Activated naive CD4-positive, alpha-beta T cell treated with anti-CD3 and anti-CD28 coated beads, Interleukin-2, amount 10 ng/mL, durations not matched to agents 7 days and 5 days (primary cell): ENCODE measurements at regions not wholly inside any gene's neighbourhood (a gene's known extent, or its start where the extent isn't known, plus 50 kb on each side); places are given as distances from the start of the nearest gene placed in this dataset.

ENCODE experiments used
- CTCF ChIA-PET: fragments of 350-600 bp; sonication (Branson Sonifier 250); formaldehyde crosslinking; loops from one replicate; lab custom pipeline; 2021; ENCODE audit warnings: antibody characterized with exemption; lab: Charles Lee
- DNase-seq: peaks from one replicate; pipeline ENCODE4 v3.0.0-alpha.2; 2020
- H3K27ac Mint-ChIP-seq: one replicate; pipeline ENCODE4 v1.8.0; 2021; ENCODE audit warnings: mild to moderate bottlenecking, moderate library complexity, mixed read lengths
- H3K27me3 Mint-ChIP-seq: one replicate; pipeline ENCODE4 v1.8.0; 2021; ENCODE audit warnings: mild to moderate bottlenecking, mixed read lengths
- H3K36me3 Mint-ChIP-seq: one replicate; pipeline ENCODE4 v1.8.0; 2021; ENCODE audit warnings: mixed read lengths
- H3K4me1 Mint-ChIP-seq: one replicate; pipeline ENCODE4 v1.8.0; 2021; ENCODE audit warnings: mixed read lengths
- H3K4me3 Mint-ChIP-seq: one replicate; pipeline ENCODE4 v1.8.0; 2021; ENCODE audit warnings: mild to moderate bottlenecking, moderate library complexity, mixed read lengths
- H3K9me3 Mint-ChIP-seq: one replicate; pipeline ENCODE4 v1.8.0; 2021; ENCODE audit warnings: mixed read lengths

DNA sequence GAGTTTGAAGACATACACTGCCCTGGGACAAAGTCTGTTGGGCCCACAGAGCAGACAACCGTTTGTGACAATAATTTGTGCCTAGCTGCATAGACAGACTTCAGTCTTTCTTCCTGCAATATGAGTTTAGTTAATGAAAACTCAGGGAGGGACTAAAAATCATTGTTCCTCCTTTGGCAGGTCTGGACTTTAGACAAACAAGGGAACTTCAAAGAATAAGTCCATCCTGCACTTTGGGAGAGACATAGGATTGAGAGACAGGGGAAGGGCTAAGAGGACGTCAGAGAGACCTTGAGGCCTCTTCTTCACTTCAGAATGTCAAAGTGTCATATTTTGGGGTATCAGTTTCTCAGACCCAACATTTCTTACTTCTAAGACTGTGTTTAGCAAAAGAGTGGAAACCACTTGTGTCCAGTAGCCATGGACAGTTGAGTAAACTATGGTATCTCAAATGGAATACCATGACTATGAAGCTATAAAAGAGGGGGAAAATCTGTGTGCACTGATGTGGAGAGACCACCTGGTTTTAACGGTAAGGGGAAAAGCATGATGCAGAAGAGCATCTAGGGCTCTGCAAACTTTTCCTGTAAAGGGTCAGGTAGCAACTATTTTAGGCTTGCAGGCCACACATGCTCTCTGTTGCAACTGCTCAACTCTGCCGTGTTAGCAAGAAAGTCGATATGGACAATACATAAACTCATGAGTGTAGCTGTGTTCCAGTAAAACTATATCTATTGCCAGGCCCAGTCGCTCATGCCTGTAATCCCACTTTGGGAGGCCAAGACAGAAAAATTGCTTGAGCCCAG lies 217.8 kb upstream of the SH3BP4 start:
- CTCF ChIA-PET: no interaction called here
- Mint-ChIP-seq H3K4me3 (no peak overlapping the region), H3K27ac (no peak overlapping the region), H3K4me1 (no peaks in the 10 kb centered on the region), H3K27me3 (peaks cover 9% of the 10 kb centered on the region), H3K36me3 (no peaks in the 10 kb centered on the region), H3K9me3 (peaks cover 2% of the 10 kb centered on the region)
- DNase-seq: no peak

DNA sequence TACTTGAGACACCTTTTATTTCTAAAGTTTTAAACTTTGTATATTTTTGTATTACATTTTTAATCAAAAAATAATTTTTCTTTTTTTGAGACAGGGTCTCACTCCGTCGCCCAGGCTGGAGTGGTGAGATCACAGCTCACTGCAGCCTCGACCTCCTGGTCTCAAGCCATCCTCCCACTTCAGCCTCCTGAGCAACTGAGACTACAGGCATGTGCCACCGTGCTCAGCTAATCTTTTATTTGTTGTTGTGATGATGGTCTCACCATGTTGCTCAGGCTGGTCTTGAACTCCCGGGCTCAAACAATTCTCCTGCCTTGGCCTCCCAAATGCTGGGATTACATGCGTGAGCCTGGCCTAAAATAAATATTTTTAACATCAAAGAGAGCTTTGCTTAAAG lies 218.7 kb upstream of the SH3BP4 start:
- H3K27me3 Mint-ChIP-seq: peaks cover 9% of the 10 kb centered on the region
- no peak overlapping the region for H3K4me3 Mint-ChIP-seq
- no peak overlapping the region for H3K27ac Mint-ChIP-seq
- H3K36me3 Mint-ChIP-seq: no peaks in the 10 kb centered on the region
- no peaks in the 10 kb centered on the region for H3K4me1 Mint-ChIP-seq
- peaks cover 2% of the 10 kb centered on the region for H3K9me3 Mint-ChIP-seq
- no peak for DNase-seq
- CTCF ChIA-PET: no interaction called here

DNA sequence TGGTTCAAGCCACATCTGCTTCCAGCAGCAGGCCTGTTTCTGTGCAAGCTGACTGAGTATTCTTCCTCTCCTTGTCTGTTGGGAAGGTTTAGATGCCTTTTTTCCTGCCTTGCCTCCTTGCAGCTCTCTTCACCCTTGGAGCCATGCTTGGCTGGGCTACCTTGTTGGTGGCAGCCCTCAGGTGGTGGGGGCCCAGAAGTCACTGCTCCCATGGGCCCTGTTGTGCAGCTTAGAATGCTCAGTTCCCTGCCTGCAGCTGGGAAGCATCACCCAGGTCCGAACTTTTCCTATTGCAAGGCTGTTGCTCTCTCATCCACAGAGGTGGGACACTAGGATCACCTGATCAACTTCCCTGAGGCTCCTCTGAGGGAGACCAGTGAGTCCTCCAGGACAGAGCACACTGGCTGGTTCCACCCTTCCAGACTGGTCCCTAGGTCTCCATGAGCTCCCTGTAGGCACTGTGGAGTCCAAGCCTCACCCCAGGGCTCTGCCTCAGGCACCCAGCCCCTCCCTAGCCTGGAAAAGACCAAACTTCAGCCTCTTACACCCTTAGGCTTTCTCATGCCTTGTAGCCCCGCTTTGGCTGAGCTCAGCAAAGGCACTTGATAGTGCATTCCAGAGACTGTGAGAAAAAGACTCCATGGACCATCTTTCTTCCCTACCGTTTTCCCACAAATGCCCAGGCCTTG lies 219.3 kb upstream of the SH3BP4 start:
- H3K4me3 Mint-ChIP-seq: no peak overlapping the region
- CTCF ChIA-PET: no interaction called here
- no peak overlapping the region for H3K27ac Mint-ChIP-seq
- no peak for DNase-seq
- H3K9me3 Mint-ChIP-seq: peaks cover 2% of the 10 kb centered on the region
- H3K4me1 Mint-ChIP-seq: no peaks in the 10 kb centered on the region
- peaks cover 9% of the 10 kb centered on the region for H3K27me3 Mint-ChIP-seq
- no peaks in the 10 kb centered on the region for H3K36me3 Mint-ChIP-seq

DNA sequence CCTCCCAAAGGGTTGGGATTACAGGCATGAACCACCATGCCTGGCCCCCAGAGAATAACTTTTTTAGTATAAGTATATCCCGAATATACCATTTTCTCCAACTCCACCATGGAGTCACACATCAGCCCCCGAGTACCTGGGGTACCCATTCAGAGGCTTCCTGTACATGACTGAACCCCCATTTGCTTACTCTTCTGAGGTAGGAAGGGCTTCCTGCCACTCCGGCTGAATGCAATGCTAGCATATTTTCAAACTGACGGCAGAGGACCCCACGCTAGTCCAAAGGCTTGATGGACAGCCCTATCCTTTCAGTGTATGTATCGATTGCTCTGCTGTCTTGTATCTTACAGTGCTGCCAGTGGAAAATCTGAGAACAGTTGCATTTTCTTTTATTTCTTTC lies 220.6 kb upstream of the SH3BP4 start:
- DNase-seq: no peak
- CTCF ChIA-PET: no interaction called here
- Mint-ChIP-seq H3K36me3 (no peaks in the 10 kb centered on the region), H3K4me3 (no peak overlapping the region), H3K27ac (no peak overlapping the region), H3K4me1 (no peaks in the 10 kb centered on the region), H3K9me3 (peaks cover 2% of the 10 kb centered on the region), H3K27me3 (peaks cover 2% of the 10 kb centered on the region)

DNA sequence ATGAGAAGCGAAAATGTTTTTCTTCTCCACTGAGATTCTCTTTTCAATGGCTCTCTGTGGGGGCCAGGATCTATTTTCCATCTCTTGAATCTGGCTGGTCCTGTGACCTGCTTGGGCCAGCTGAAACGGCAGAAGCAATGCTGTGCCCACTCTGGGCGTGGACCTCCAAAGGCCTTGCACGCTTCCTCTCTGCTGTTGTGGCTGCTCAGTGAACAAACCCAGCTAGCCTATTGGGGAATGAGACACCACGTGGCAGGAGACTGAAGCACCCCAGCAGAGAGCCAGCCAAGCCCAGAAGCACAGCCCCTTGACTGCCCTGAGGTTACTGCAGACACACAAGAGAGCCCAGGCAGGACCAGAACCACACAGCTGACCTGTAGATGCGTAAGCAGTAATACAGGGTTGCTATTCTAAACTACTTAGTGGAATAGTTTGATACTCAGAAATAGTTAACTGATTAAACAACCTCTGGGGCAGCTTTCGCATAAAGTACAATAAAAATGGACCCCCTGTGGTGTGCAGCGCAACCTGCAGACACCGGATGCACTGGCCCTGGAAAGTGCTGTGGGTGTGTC lies 221.7 kb upstream of the SH3BP4 start:
- H3K27me3 Mint-ChIP-seq: peaks cover 4% of the 10 kb centered on the region
- no peaks in the 10 kb centered on the region for H3K36me3 Mint-ChIP-seq
- peaks cover 2% of the 10 kb centered on the region for H3K9me3 Mint-ChIP-seq
- H3K4me3 Mint-ChIP-seq: no peak overlapping the region
- no peak overlapping the region for H3K27ac Mint-ChIP-seq
- no peak for DNase-seq
- no peaks in the 10 kb centered on the region for H3K4me1 Mint-ChIP-seq
- CTCF ChIA-PET: no interaction called here

DNA sequence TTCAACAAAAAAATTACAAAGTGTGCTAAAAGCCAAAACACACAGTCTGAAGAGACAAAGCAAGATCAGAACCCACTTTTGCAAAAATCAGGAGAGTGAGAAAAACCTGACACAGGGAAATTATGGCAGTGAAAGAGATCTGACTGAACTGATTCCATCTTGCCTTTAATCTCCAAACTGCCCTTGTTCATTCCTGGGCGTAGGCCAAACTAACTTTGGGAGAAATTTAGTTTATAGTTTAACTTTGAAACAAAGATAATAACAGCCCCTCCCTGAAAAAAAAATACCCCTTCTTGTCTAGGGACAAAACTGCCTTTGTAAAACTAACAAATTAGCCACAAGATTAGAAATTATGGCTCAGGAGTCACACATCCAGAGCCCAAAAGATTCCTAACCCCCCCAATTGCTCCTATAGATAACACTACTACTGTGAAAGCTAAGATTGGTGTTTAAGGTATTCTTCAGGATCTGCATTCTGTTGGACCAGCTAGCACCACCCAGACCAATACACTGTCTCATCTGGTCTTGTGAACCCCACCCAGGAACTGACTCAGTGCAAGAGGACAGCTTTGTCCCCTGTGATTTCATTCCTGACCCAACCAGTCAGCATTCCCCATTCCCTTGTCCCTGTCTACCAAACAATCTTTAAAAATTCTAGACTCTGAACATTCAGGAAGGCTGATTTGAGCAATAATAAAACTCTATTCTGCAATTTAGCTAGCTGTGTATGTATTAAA lies 226.1 kb upstream of the SH3BP4 start:
- Mint-ChIP-seq H3K9me3 (no peaks in the 10 kb centered on the region), H3K27ac (no peak overlapping the region), H3K4me1 (no peaks in the 10 kb centered on the region), H3K36me3 (no peaks in the 10 kb centered on the region), H3K27me3 (peaks cover 4% of the 10 kb centered on the region), H3K4me3 (no peak overlapping the region)
- no peak for DNase-seq
- CTCF ChIA-PET: no interaction called here

DNA sequence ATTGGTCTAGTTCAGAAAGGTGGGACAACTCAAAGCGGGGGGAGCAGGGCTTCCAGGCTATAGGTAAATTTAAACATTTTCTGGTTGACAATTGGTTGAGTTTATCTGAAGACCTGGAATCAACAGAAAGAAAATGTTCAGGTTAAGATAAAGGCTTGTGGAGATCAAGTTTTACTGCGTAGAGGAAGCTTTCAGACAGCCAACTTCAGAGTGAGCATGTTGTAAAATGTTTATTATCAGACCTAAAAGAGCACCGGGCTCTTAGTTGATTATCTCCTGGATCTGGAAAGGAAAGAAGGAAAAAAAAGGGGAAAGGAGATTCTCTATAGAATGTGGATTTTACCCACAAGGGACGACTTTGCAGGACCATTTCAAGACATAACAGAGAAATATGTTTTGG lies 227.0 kb upstream of the SH3BP4 start:
- Mint-ChIP-seq H3K27ac (no peak overlapping the region), H3K27me3 (peaks cover 4% of the 10 kb centered on the region), H3K4me1 (no peaks in the 10 kb centered on the region), H3K36me3 (no peaks in the 10 kb centered on the region), H3K9me3 (no peaks in the 10 kb centered on the region), H3K4me3 (no peak overlapping the region)
- CTCF ChIA-PET: no interaction called here
- no peak for DNase-seq

DNA sequence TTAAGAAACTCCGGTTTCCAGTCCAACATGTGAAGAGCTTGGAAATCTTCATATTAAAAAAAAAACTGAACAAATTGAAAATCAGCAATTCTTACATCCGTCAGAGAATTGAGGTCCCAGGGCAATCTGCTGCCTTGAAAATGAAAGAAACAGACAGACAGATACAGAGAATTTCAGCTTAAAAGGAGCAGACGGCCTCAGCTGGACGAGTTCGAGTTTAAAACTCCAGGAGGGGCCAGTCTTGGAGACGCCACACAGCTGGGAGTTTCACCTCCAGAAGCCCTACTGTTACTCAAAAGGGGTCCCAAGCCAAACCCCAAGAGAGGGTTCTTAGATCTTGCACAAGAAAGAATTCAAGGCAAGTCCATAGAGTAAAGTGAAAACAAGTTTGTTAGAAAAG lies 226.5 kb upstream of the ARL4C start:
- DNase-seq: no peak
- CTCF ChIA-PET: no interaction called here
- Mint-ChIP-seq H3K9me3 (no peaks in the 10 kb centered on the region), H3K36me3 (no peaks in the 10 kb centered on the region), H3K27me3 (peaks cover 4% of the 10 kb centered on the region), H3K4me1 (no peaks in the 10 kb centered on the region), H3K27ac (no peak overlapping the region), H3K4me3 (no peak overlapping the region)

DNA sequence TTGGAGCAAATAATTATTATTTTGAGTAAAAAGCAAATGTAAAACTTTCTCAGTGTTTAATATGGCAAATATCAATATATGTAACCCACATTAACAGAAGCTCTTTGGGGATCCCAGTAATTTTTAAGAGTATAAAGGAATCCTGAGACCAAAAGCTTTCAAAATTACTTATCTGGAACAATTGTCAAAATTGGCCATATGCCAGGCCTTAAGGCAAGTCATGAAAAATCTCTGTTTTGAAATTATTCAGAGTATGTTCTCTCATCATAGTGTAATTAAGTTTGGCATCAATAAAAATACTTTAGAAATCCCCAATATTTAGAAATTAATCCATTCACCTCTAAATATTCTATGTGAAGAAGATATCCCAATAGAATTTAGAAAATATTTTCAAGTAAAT lies 225.3 kb upstream of the ARL4C start:
- peaks cover 4% of the 10 kb centered on the region for H3K27me3 Mint-ChIP-seq
- CTCF ChIA-PET: no interaction called here
- H3K36me3 Mint-ChIP-seq: no peaks in the 10 kb centered on the region
- H3K9me3 Mint-ChIP-seq: no peaks in the 10 kb centered on the region
- DNase-seq: no peak
- no peak overlapping the region for H3K4me3 Mint-ChIP-seq
- no peaks in the 10 kb centered on the region for H3K4me1 Mint-ChIP-seq
- H3K27ac Mint-ChIP-seq: no peak overlapping the region

DNA sequence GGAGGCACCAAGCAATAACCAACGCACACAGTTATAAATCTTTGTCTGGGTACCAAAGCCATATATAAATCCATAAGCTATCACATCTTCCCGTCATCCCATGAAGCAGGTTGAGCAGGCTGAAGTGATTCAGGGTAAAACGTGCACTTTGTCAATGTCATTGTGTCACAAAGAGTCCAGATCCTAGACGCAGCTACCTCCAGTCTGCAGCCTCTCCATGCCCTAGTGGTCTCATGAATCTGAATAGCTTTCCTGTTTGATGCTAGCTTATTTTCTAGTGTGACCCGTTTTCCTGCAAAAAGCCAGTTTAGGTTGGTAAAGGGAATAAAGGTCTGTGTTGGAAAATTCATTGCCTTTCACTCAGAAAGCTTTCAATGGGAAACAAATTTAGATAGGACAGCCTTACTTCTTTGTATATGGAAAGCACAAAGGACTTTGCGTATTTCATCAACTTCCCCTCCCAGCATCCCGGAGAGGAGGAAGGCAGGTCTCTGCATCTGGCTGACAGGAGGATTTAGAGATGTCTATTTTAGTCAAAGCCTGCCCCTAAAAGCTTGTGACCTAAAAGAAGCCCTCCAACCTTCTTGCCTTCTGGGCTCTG lies 222.3 kb upstream of the ARL4C start:
- Mint-ChIP-seq H3K4me3 (no peak overlapping the region), H3K9me3 (no peaks in the 10 kb centered on the region), H3K4me1 (no peaks in the 10 kb centered on the region), H3K27ac (no peak overlapping the region), H3K27me3 (no peaks in the 10 kb centered on the region), H3K36me3 (no peaks in the 10 kb centered on the region)
- DNase-seq: no peak
- CTCF ChIA-PET: no interaction called here

DNA sequence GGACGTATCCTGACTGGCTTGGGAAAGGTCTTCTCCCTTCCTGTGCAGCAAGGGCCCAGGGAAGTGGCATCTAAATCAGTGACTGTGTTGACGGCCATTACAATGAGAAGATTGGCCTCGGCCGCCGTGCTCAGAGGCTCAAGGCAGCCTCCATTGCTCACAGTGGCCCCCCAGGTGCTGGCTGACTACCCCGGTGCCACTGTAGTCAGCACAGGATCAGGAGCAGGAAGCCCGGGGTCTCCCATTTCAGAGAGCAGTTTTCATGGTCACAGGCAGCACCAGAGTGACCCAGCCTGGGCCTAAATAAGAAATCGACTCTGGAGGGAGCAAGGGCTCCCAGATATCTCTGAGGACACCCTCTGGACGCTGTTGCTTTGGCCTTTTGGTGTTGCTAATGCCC lies 219.4 kb upstream of the ARL4C start:
- CTCF ChIA-PET: no interaction called here
- Mint-ChIP-seq H3K4me3 (no peak overlapping the region), H3K27me3 (no peaks in the 10 kb centered on the region), H3K36me3 (no peaks in the 10 kb centered on the region), H3K27ac (no peak overlapping the region), H3K9me3 (no peaks in the 10 kb centered on the region), H3K4me1 (no peaks in the 10 kb centered on the region)
- DNase-seq: no peak

DNA sequence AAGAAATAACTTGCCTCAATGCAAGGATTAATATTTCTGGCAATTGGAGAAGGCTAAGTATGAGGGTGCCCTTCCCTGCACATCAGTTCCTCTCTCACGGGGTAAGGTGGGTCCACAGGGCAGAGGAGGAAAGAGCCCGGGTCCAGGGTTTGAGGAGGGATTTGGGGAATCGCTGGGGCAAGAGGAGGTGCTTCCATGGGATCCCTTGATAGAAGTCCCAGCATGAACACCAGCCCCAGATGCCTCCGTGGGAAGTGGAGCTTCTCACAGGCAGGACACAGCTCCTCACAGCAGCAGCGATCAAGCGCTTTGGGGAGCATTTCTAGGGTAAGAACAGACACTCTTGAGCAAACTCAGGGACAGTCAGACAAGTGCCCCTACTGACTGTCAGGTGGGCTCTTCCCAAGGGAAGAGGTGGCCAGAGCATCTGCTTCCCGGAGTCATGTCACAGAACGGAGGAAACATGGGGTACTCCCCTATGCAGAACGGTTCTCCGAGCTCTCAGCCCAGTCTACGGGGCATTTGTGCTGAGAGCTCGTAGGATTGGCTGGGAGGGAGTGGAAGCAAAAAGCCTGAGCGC lies 218.9 kb upstream of the ARL4C start:
- Mint-ChIP-seq H3K27me3 (no peaks in the 10 kb centered on the region), H3K27ac (no peak overlapping the region), H3K4me1 (no peaks in the 10 kb centered on the region), H3K9me3 (no peaks in the 10 kb centered on the region), H3K4me3 (no peak overlapping the region), H3K36me3 (no peaks in the 10 kb centered on the region)
- DNase-seq: no peak
- CTCF ChIA-PET: no interaction called here

DNA sequence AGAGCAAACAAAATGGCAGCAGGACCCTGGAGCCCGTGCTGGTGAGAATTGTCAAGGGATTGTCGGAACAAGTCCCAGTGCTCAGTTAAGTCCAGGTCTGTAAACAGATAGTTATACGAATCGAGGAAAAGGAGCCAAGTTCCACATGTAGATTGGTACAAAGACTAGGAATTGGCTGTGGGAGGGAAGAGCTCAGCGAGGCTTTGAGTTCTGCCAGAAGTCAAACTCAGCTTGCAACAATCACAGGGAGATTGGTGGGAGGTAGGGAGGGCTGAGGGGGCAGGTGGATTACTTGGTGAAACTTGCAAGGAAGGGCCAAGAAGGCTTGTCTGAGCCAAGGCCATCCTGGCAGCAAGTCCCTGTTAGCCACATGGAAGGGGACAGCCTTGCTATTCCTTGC lies 217.8 kb upstream of the ARL4C start:
- H3K4me3 Mint-ChIP-seq: no peak overlapping the region
- H3K4me1 Mint-ChIP-seq: no peaks in the 10 kb centered on the region
- no peaks in the 10 kb centered on the region for H3K27me3 Mint-ChIP-seq
- no peak overlapping the region for H3K27ac Mint-ChIP-seq
- no peaks in the 10 kb centered on the region for H3K9me3 Mint-ChIP-seq
- CTCF ChIA-PET: no interaction called here
- no peak for DNase-seq
- H3K36me3 Mint-ChIP-seq: no peaks in the 10 kb centered on the region

DNA sequence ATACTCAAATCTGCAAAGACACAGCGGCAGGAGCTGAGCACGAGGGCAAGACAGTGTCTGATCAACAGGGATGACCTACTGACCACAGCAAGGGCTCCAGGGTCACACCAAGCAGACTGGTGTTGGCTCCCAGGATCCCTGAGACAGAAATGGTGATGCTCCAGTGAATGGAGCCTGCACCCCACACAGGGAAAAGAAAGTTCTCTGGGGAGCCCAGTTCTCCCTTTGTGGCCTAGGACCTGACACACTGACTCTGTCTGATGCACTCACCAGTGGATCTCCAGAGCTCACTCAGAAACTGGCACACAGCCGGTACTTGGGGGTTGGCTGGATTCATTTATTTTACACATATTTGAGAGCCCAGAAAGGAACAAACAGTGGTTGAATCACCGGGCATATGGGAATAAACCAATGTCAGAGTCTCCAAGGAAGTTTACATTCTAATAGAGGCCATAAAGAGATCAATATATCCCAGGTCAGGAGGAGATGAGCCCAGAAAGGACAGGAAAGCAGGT lies 215.6 kb upstream of the ARL4C start:
- Mint-ChIP-seq H3K4me1 (no peaks in the 10 kb centered on the region), H3K27ac (no peak overlapping the region), H3K9me3 (no peaks in the 10 kb centered on the region), H3K27me3 (no peaks in the 10 kb centered on the region), H3K36me3 (no peaks in the 10 kb centered on the region), H3K4me3 (no peak overlapping the region)
- no peak for DNase-seq
- CTCF ChIA-PET: no interaction called here
